ENCODE measurements at regions not wholly inside any gene's neighbourhood (a gene's known extent, or its start where the extent isn't known, plus 50 kb on each side); places are given as distances from the start of the nearest gene placed in this dataset.
"Not testable (repeated sequence)": the region's sequence is repeated elsewhere in the genome, so short reads cannot be mapped to it uniquely, and the experiment has no call there.

- not testable (repeated sequence) for TF ChIP-seq CTCF (conservative IDR thresholded peaks at IDR 0.05 in 1 of 2, IDR thresholded peaks at IDR 0.05 in 1 of 2; ENCODE audit: extremely low read depth in 1 of 2, insufficient read depth in 1 of 2, low read depth in 1 of 2, low read length in 2 of 2); EZH2 (IDR thresholded peaks at IDR 0.05; ENCODE audit: borderline replicate concordance, low read length)
Measured at GRCh38 chr20:47847220-47847619, 61.9 kb upstream of the SULF2 start.

All from mammary epithelial cell (primary cell).